Endothelial cell of umbilical vein (primary cell): ENCODE measurements at regions not wholly inside any gene's neighbourhood (a gene's known extent, or its start where the extent isn't known, plus 50 kb on each side); places are given as distances from the start of the nearest gene placed in this dataset.

Experiments
- BruUV-seq: library from RNA; stranded (reverse); fragments of 400-500 nt; replicated peaks from 2 replicates; lab custom pipeline; 2021; lab: Mats Ljungman, UMichigan
- CTCF ChIA-PET: fragments of 300-600, 350-600 bp; sonication (Branson Sonifier 250); formaldehyde crosslinking; loops from one replicate; lab custom pipeline; 2021; ENCODE audit warnings: antibody characterized with exemption, inconsistent platforms; lab: Charles Lee
- POLR2A ChIA-PET: fragments of 300-600, 350-600 bp; sonication (Branson Sonifier 250); formaldehyde crosslinking; loops from one replicate; lab custom pipeline; 2021; ENCODE audit warnings: antibody characterized with exemption, inconsistent platforms; lab: Charles Lee
- DNase-seq: peaks from one replicate; pipeline ENCODE4 v3.0.0-alpha.2; 2011; ENCODE audit warnings: low read depth, low spot score
- FAIRE-seq: peaks from 2 replicates; lab custom pipeline; 2011; peaks lifted over from hg19 to GRCh38; lab: Jason Lieb, UNC
- H2AFZ ChIP-seq: 2 replicates; pipeline ENCODE4 v1.6.0; 2012; ENCODE audit warnings: low read depth, low read length, control low read depth, inconsistent platforms
- H3K27ac ChIP-seq: 2 replicates; pipeline ENCODE4 v1.5.1; 2011; ENCODE audit warnings: low read depth, mild to moderate bottlenecking, control low read depth, low read length, moderate library complexity; ENCODE audit not compliant: insufficient read depth
- H3K27me3 ChIP-seq, 2 experiments: 2 replicates each; pipeline versions ENCODE4 v1.6.0 to v1.6.1; 2011; ENCODE audit warnings: low read length in 2 of 2, mixed read lengths in 1 of 2; ENCODE audit not compliant: control insufficient read depth in 2 of 2, insufficient read depth in 2 of 2
- H3K36me3 ChIP-seq, 2 experiments: 2 replicates in 1 of 2; 3 replicates in 1 of 2; pipeline ENCODE4 v1.5.1; 2011; ENCODE audit warnings: low read length in 2 of 2, mild to moderate bottlenecking in 1 of 2, moderate library complexity in 1 of 2; ENCODE audit not compliant: control insufficient read depth in 2 of 2, insufficient read depth in 2 of 2; ENCODE audit errors: extremely low read depth in 1 of 2
- H3K4me1 ChIP-seq: 3 replicates; pipeline ENCODE4 v1.5.1; 2011; ENCODE audit warnings: mild to moderate bottlenecking, low read length; ENCODE audit not compliant: control insufficient read depth, insufficient read depth; ENCODE audit errors: extremely low read depth
- H3K4me2 ChIP-seq: 2 replicates; pipeline ENCODE4 v1.6.1; 2011; ENCODE audit warnings: low read length, control low read depth, mixed read lengths; ENCODE audit not compliant: insufficient read depth
- H3K4me3 ChIP-seq, 3 experiments: fragments of 200-600 bp in 1 of 3; sonication (generic), shearing (Covaris generic) in 1 of 3; replicated peaks in 1 of 3; 2 replicates each; pipeline ENCODE4 v1.5.1; 2011 to 2016; ENCODE audit warnings: control low read depth in 3 of 3, low read length in 3 of 3, mild to moderate bottlenecking in 2 of 3, inconsistent platforms in 1 of 3, low read depth in 1 of 3, moderate library complexity in 1 of 3; ENCODE audit not compliant: insufficient read depth in 1 of 3
- H3K79me2 ChIP-seq: 2 replicates; pipeline ENCODE4 v1.6.0; 2012; ENCODE audit warnings: low read length, inconsistent platforms; ENCODE audit not compliant: control insufficient read depth, insufficient read depth
- H3K9ac ChIP-seq: replicated peaks from 2 replicates; pipeline ENCODE3; 2011; ENCODE audit warnings: low read length, control low read depth; ENCODE audit not compliant: insufficient read depth; ENCODE audit errors: extremely low read depth
- H3K9me1 ChIP-seq: replicated peaks from 3 replicates; pipeline ENCODE4 v1.6.0; 2011; ENCODE audit warnings: mild to moderate bottlenecking, low read length; ENCODE audit not compliant: control insufficient read depth, insufficient read depth; ENCODE audit errors: extremely low read depth
- H3K9me3 ChIP-seq: replicated peaks from 2 replicates; pipeline ENCODE4 v1.5.1; 2012; ENCODE audit warnings: low read length, inconsistent platforms; ENCODE audit not compliant: control insufficient read depth, insufficient read depth
- H4K20me1 ChIP-seq: replicated peaks from 2 replicates; pipeline ENCODE3; 2011; ENCODE audit warnings: mild to moderate bottlenecking, low read length; ENCODE audit not compliant: control insufficient read depth, insufficient read depth; ENCODE audit errors: extremely low read depth
- EZH2 ChIP-seq: IDR thresholded peaks from 2 replicates; pipeline ENCODE4 v1.6.1; 2012; ENCODE audit warnings: borderline replicate concordance, low read depth, mild to moderate bottlenecking, moderate library complexity, low read length, inconsistent platforms; ENCODE audit not compliant: severe bottlenecking
- FOS ChIP-seq: IDR thresholded peaks from 2 replicates; pipeline ENCODE4 v1.6.1; 2011; ENCODE audit warnings: mild to moderate bottlenecking, low read length, moderate library complexity, borderline replicate concordance; ENCODE audit not compliant: insufficient read depth
- GATA2 ChIP-seq: IDR thresholded peaks from 2 replicates; pipeline ENCODE4 v1.7.0; 2011; ENCODE audit warnings: low read depth, mild to moderate bottlenecking, moderate library complexity, mixed read lengths, low read length; ENCODE audit not compliant: insufficient read length, insufficient read depth
- JUN ChIP-seq: IDR thresholded peaks from 2 replicates; pipeline ENCODE4 v1.6.1; 2011; ENCODE audit warnings: borderline replicate concordance, low read depth; ENCODE audit not compliant: insufficient read length, insufficient read depth
- MAX ChIP-seq: IDR thresholded peaks from 2 replicates; pipeline ENCODE4 v1.6.1; 2011; ENCODE audit not compliant: insufficient read depth, insufficient read length
- MYC ChIP-seq: IDR thresholded peaks from one replicate; pipeline ENCODE4 v1.6.1; 2011; ENCODE audit warnings: mild to moderate bottlenecking, low read depth, low read length
- POLR2A ChIP-seq: IDR thresholded peaks from 2 replicates; pipeline ENCODE4 v1.6.1; 2012; ENCODE audit warnings: low read depth, mild to moderate bottlenecking, control low read depth, low read length
- POLR2AphosphoS5 ChIP-seq: IDR thresholded peaks from 2 replicates; pipeline ENCODE4 v1.6.1; 2012; ENCODE audit warnings: low read depth, mild to moderate bottlenecking, control low read depth, low read length, moderate library complexity; ENCODE audit not compliant: insufficient read depth
- dilution Hi-C: fragments of 300-500 bp; cut with MboI; formaldehyde crosslinking; loops from one replicate; pipeline ENCODE4 v1.15.0; 2019; ENCODE audit warnings: low sequenced_read_pairs; ENCODE audit not compliant: extremely low pct_ligation_motif_present
- intact Hi-C: fragments of 100-400 bp; cut with micrococcal nuclease; formaldehyde crosslinking; loops from one replicate; pipeline ENCODE4 v1.10.0; 2022
- TF ChIP-seq, protein P1 (sequence below), 2 donors: IDR thresholded peaks; 1 replicate in 1 of 2; 2 replicates in 1 of 2; pipeline ENCODE4 v1.5.1; 2011; ENCODE audit warnings: low read length in 2 of 2, mild to moderate bottlenecking in 2 of 2, moderate library complexity in 2 of 2, control low read depth in 1 of 2, inconsistent platforms in 1 of 2, low read depth in 1 of 2; ENCODE audit not compliant: insufficient read depth in 1 of 2; ENCODE audit errors: extremely low read depth in 1 of 2

DNA sequence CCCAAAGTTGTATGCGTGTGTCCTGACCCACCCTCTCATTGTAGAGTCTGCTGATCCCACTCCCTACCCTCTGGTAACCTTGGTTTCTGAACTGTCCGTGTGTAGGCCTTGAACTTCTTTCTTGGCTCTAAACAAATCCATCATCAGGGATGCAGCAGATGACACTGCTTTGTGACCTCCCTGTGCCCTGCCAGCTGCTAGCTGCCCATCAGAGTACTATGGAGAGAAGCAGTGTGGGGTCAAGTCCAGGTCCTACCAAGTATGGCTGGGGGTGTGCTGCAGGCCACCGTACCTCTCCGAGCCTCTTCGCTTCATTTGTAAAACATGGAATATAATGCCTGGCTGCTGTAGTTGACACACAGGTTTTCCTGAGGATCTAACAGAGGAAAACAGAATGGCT is 183.5 kb upstream of the RBPJ start:
- Histone ChIP-seq H3K27me3 (no peaks in the 10 kb centered on the region), H3K4me3 (no peak overlapping the region), H3K9ac (no peak overlapping the region), H3K4me1 (no peaks in the 10 kb centered on the region), H4K20me1 (no peaks in the 10 kb centered on the region), H3K9me1 (no peaks in the 10 kb centered on the region), H3K4me2 (no peak overlapping the region), H3K27ac (no peak overlapping the region), H3K36me3 (no peaks in the 10 kb centered on the region), H3K79me2 (no peaks in the 10 kb centered on the region), H3K9me3 (no peaks in the 10 kb centered on the region), H2AFZ (no peak overlapping the region)
- ChIA-PET POLR2A (no interaction called here), CTCF (interaction anchor here (0.9 kb wide), 1 partner anchor 55 kb away, joined by 3 read pairs; no protein-coding TSS in a partner anchor)
- dilution Hi-C loops, result no loop called here
- TF ChIP-seq MAX (no peak), MYC (no peak), FOS (no peak), GATA2 (no peak), POLR2A (no peak), POLR2AphosphoS5 (no peak), JUN (no peak), EZH2 (no peak)
- TF ChIP-seq, protein P1, sequence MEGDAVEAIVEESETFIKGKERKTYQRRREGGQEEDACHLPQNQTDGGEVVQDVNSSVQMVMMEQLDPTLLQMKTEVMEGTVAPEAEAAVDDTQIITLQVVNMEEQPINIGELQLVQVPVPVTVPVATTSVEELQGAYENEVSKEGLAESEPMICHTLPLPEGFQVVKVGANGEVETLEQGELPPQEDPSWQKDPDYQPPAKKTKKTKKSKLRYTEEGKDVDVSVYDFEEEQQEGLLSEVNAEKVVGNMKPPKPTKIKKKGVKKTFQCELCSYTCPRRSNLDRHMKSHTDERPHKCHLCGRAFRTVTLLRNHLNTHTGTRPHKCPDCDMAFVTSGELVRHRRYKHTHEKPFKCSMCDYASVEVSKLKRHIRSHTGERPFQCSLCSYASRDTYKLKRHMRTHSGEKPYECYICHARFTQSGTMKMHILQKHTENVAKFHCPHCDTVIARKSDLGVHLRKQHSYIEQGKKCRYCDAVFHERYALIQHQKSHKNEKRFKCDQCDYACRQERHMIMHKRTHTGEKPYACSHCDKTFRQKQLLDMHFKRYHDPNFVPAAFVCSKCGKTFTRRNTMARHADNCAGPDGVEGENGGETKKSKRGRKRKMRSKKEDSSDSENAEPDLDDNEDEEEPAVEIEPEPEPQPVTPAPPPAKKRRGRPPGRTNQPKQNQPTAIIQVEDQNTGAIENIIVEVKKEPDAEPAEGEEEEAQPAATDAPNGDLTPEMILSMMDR (IDR thresholded peaks at IDR 0.05; ENCODE audit: extremely low read depth in 1 of 2, insufficient read depth in 1 of 2, low read depth in 1 of 2, low read length in 2 of 2), result no peak
- DNase-seq, result no peak
- no TSS peak for BruUV-seq
- intact Hi-C loops, result no loop called here
- no peak for FAIRE-seq
